Panc1 (cell line): ENCODE measurements at regions not wholly inside any gene's neighbourhood (a gene's known extent, or its start where the extent isn't known, plus 50 kb on each side); places are given as distances from the start of the nearest gene placed in this dataset.

Experiments used
- ATAC-seq: fragments of 200-7000 bp; cut with Tn5 transposase; 2 replicates; pipeline ENCODE4 v1.9.1; 2020; ENCODE audit warnings: mild to moderate bottlenecking, moderate library complexity
- BruUV-seq: library from RNA; stranded (reverse); fragments of 400-500 nt; replicated peaks from 2 replicates; lab custom pipeline; 2021; lab: Mats Ljungman, UMichigan
- CTCF ChIA-PET: fragments of 300-600 bp; sonication (Branson Sonifier 250); formaldehyde crosslinking; loops from one replicate; lab custom pipeline; 2022; ENCODE audit warnings: antibody characterized with exemption; lab: Charles Lee
- POLR2A ChIA-PET: fragments of 300-600 bp; sonication (Branson Sonifier 250); formaldehyde crosslinking; loops from one replicate; lab custom pipeline; 2022; ENCODE audit warnings: antibody characterized with exemption; lab: Charles Lee
- DNase-seq: peaks from one replicate; pipeline ENCODE4 v3.0.0-alpha.2; 2010; ENCODE audit warnings: low read depth, low spot score
- H3K27ac ChIP-seq: 2 replicates; pipeline ENCODE4 v1.5.1; 2011; ENCODE audit warnings: mild to moderate bottlenecking, low read length, inconsistent platforms
- H3K27me3 ChIP-seq: fragments of 200-500 bp; sonication (Bioruptor generic); 2 replicates; pipeline ENCODE4 v1.6.0; 2014; ENCODE audit warnings: low read length, inconsistent platforms; ENCODE audit not compliant: control insufficient read depth, insufficient read depth
- H3K36me3 ChIP-seq: fragments of 200-500 bp; sonication (Bioruptor generic); 2 replicates; pipeline ENCODE4 v1.5.1; 2014; ENCODE audit warnings: inconsistent platforms, mild to moderate bottlenecking, low read length, moderate library complexity; ENCODE audit not compliant: control insufficient read depth, insufficient read depth
- H3K4me1 ChIP-seq: 2 replicates; pipeline ENCODE4 v1.5.1; 2011; ENCODE audit warnings: inconsistent platforms, mild to moderate bottlenecking, low read length, moderate library complexity; ENCODE audit not compliant: control insufficient read depth, insufficient read depth
- H3K4me3 ChIP-seq, 2 experiments: 2 replicates each; pipeline ENCODE4 v1.5.1; 2011 to 2012; ENCODE audit warnings: low read depth in 2 of 2, low read length in 2 of 2, mild to moderate bottlenecking in 2 of 2, inconsistent platforms in 1 of 2, moderate library complexity in 1 of 2
- H3K9me3 ChIP-seq: fragments of 200-500 bp; sonication (Bioruptor generic); 2 replicates; pipeline ENCODE4 v1.5.1; 2014; ENCODE audit warnings: low read depth, mild to moderate bottlenecking, inconsistent platforms, low read length, moderate library complexity; ENCODE audit not compliant: control insufficient read depth, insufficient read depth
- CTCF ChIP-seq: fragments of 450-650 bp; IDR thresholded peaks from 2 replicates; pipeline ENCODE4 v1.5.1; 2017; ENCODE audit warnings: mild to moderate bottlenecking
- POLR2AphosphoS5 ChIP-seq: IDR thresholded peaks from 2 replicates; pipeline ENCODE4 v1.6.1; 2012; ENCODE audit warnings: mild to moderate bottlenecking, low read depth, low read length, moderate library complexity
- REST ChIP-seq, 2 experiments: IDR thresholded peaks; 2 replicates each; pipeline ENCODE4 v1.6.1; 2011 to 2012; ENCODE audit warnings: low read depth in 2 of 2, control low read depth in 1 of 2, low read length in 1 of 2, mild to moderate bottlenecking in 1 of 2, moderate library complexity in 1 of 2; ENCODE audit not compliant: insufficient read depth in 1 of 2
- SIN3A ChIP-seq: IDR thresholded peaks from 2 replicates; pipeline ENCODE4 v1.6.1; 2012; ENCODE audit warnings: low read depth, mild to moderate bottlenecking, low read length, moderate library complexity, borderline replicate concordance; ENCODE audit not compliant: insufficient read depth
- TCF7L2 ChIP-seq: IDR thresholded peaks from 2 replicates; pipeline ENCODE4 v1.6.1; 2011; ENCODE audit warnings: mild to moderate bottlenecking, low read depth, low read length, inconsistent platforms
- in situ Hi-C: cut with HindIII; loops from 2 replicates; pipeline ENCODE4 v1.10.0; 2016; ENCODE audit warnings: low sequenced_read_pairs, low pct_unique_long_range_greater_than_20kb
- intact Hi-C: fragments of 100-400 bp; cut with micrococcal nuclease; formaldehyde crosslinking; loops from one replicate; pipeline ENCODE4 v1.10.0; 2022; ENCODE audit not compliant: unreplicated experiment

- no peaks in the 10 kb centered on the region for H3K27me3 ChIP-seq
- H3K36me3 ChIP-seq: no peaks in the 10 kb centered on the region
- TF ChIP-seq SIN3A (no peak), TCF7L2 (no peak), CTCF (no peak)
- ATAC-seq (no peak), DNase-seq (no peak)
- no peaks in the 10 kb centered on the region for H3K9me3 ChIP-seq
- CTCF ChIA-PET: no interaction called here
- H3K27ac ChIP-seq: no peak overlapping the region
- H3K4me1 ChIP-seq: no peaks in the 10 kb centered on the region
- intact Hi-C loops (no loop called here), in situ Hi-C loops (no loop called here)
- POLR2A ChIA-PET: no interaction called here
- no TSS peak for BruUV-seq
- no peak overlapping the region for H3K4me3 ChIP-seq
Observed at GRCh38 chr9:89779405-89780203, 174.8 kb downstream of the GADD45G start.

- in situ Hi-C loops: no loop called here
- Histone ChIP-seq H3K27ac (no peak overlapping the region), H3K27me3 (no peaks in the 10 kb centered on the region), H3K4me1 (no peaks in the 10 kb centered on the region), H3K9me3 (no peaks in the 10 kb centered on the region), H3K36me3 (no peaks in the 10 kb centered on the region), H3K4me3 (no peak overlapping the region)
- CTCF ChIA-PET: no interaction called here
- intact Hi-C loops: no loop called here
- no peak for TF ChIP-seq POLR2AphosphoS5
- TF ChIP-seq REST (IDR thresholded peaks at IDR 0.05; ENCODE audit: insufficient read depth in 1 of 2, low read depth in 2 of 2, low read length in 1 of 2): no peak
- TF ChIP-seq SIN3A: no peak
- no peak for TF ChIP-seq TCF7L2
- no peak for TF ChIP-seq CTCF
- DNase-seq (no peak), ATAC-seq (no peak)
- POLR2A ChIA-PET: no interaction called here
- BruUV-seq: no TSS peak
Observed at GRCh38 chr9:89780959-89781358, 176.1 kb downstream of the GADD45G start.
